Left lung (tissue), 4 donors: ENCODE measurements at regions not wholly inside any gene's neighbourhood (a gene's known extent, or its start where the extent isn't known, plus 50 kb on each side); places are given as distances from the start of the nearest gene placed in this dataset.

Experiments
- ATAC-seq: fragments of 200-7000 bp; cut with Tn5 transposase; one replicate; pipeline ENCODE4 v1.9.1; 2020; ENCODE audit warnings: moderate library complexity
- DNase-seq, 4 donors: peaks; one replicate each; pipeline ENCODE4 v3.0.0-alpha.2; 2013 to 2020
- H3K27ac ChIP-seq, 2 donors: fragments of 200-600 bp; sonication (generic) in 1 of 2; one replicate each; pipeline versions ENCODE4 v1.5.0 to v1.8.0; 2020 to 2021
- H3K27me3 ChIP-seq, 2 donors: fragments of 200-600 bp; sonication (generic) in 1 of 2; one replicate each; pipeline versions ENCODE4 v1.5.0 to v1.8.0; 2020 to 2021
- H3K36me3 ChIP-seq, 2 donors: fragments of 200-600 bp; sonication (generic) in 1 of 2; one replicate each; pipeline versions ENCODE4 v1.5.0 to v1.8.0; 2020 to 2021
- H3K4me1 ChIP-seq, 2 donors: fragments of 200-600 bp; one replicate each; pipeline ENCODE4 v1.8.0; 2021
- H3K4me3 ChIP-seq, 2 donors: fragments of 200-600 bp; sonication (generic) in 1 of 2; one replicate each; pipeline versions ENCODE4 v1.5.0 to v1.8.0; 2020 to 2021; ENCODE audit warnings: mild to moderate bottlenecking in 1 of 2
- H3K9me3 ChIP-seq, 2 donors: fragments of 200-600 bp; sonication (generic) in 1 of 2; one replicate each; pipeline versions ENCODE4 v1.5.0 to v1.8.0; 2020 to 2021
- intact Hi-C, 2 donors: fragments of 100-400 bp; cut with DNase I; formaldehyde crosslinking; loops; one replicate each; pipeline versions ENCODE4 v1.11.2 to v1.14.2; 2022
- TF ChIP-seq, protein P1 (sequence below), 2 donors: fragments of 200-600 bp; sonication (generic) in 1 of 2; IDR thresholded peaks; one replicate each; pipeline versions ENCODE4 v1.5.0 to v1.8.0; 2021; ENCODE audit warnings: antibody characterized with exemption in 2 of 2
- donor health status: DM: no; HTN: yes; CAD: no.
- donor health status: DM: no; HTN: no; CAD: no.

DNA sequence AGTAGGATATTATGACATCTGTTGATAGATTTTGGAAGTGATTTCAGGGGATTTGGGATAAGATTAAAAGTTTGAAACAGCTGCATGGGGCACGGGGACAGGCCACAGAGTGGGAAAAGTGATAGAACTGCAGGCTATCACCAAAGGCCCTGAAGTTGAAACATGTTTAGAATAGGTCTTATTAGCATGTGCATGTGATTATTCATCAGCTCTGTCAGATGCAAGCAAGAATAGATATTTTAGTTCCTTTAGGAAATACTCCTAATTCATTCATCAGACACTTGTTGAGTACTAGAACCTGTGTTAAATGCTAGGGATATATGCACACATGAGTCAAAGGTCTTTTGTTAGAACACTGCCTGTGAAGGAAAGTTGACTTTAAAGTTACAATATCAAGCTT is 261.2 kb upstream of the MAN1A1 start:
- ATAC-seq (no peak), DNase-seq (no peak)
- Histone ChIP-seq H3K4me1 (no peaks in the 10 kb centered on the region), H3K9me3 (no peaks in the 10 kb centered on the region), H3K27ac (no peak overlapping the region), H3K4me3 (no peak overlapping the region), H3K27me3 (no peaks in the 10 kb centered on the region), H3K36me3 (no peaks in the 10 kb centered on the region)
- TF ChIP-seq, protein P1, sequence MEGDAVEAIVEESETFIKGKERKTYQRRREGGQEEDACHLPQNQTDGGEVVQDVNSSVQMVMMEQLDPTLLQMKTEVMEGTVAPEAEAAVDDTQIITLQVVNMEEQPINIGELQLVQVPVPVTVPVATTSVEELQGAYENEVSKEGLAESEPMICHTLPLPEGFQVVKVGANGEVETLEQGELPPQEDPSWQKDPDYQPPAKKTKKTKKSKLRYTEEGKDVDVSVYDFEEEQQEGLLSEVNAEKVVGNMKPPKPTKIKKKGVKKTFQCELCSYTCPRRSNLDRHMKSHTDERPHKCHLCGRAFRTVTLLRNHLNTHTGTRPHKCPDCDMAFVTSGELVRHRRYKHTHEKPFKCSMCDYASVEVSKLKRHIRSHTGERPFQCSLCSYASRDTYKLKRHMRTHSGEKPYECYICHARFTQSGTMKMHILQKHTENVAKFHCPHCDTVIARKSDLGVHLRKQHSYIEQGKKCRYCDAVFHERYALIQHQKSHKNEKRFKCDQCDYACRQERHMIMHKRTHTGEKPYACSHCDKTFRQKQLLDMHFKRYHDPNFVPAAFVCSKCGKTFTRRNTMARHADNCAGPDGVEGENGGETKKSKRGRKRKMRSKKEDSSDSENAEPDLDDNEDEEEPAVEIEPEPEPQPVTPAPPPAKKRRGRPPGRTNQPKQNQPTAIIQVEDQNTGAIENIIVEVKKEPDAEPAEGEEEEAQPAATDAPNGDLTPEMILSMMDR (IDR thresholded peaks at IDR 0.05): no peak
- intact Hi-C loops: no loop called here

DNA sequence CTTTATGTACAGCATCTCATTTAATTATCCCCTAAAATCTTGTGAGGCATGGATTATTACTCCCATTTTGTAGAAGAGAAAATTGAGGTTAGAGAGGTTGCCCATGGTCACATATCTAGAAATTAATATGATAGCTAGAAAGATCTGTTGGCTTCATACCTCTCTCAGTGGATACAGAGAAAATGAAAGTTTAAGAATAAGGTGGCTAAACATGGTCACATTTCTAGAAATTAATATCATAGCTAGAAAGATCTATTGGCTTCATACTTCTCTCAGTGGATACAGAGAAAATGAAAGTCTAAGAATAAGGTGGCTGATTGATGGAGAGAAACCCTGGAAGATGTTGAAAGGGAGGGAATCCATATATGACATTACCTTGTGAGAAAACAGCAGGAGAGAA is 260.7 kb upstream of the MAN1A1 start:
- ATAC-seq: no peak
- no peaks in the 10 kb centered on the region for H3K36me3 ChIP-seq
- intact Hi-C loops: no loop called here
- no peak overlapping the region for H3K27ac ChIP-seq
- DNase-seq: no peak
- TF ChIP-seq, protein P1 (IDR thresholded peaks at IDR 0.05): no peak
- H3K9me3 ChIP-seq: no peaks in the 10 kb centered on the region
- H3K27me3 ChIP-seq: no peaks in the 10 kb centered on the region
- no peak overlapping the region for H3K4me3 ChIP-seq
- H3K4me1 ChIP-seq: no peaks in the 10 kb centered on the region

DNA sequence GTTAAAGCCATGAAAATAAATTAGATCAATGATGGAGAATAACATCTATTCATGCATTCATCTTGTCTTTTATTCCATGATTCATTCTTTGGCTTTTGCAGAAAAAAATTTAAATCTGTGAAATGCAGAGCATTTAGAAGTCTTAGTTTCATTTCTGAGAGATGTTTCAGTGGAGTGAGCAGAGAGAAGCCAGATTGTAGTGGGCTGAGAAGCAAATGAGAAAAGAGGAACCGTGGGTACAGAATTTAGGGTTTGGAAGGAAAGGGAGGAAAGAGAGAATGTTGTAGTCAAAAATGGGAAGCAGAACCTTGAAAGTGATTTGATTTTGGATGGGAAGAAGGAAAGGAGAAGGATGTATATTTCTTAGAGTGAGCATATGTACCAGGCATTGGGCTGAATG is 260.3 kb upstream of the MAN1A1 start:
- DNase-seq (no peak), ATAC-seq (no peak)
- TF ChIP-seq, protein P1 (IDR thresholded peaks at IDR 0.05): no peak
- no peaks in the 10 kb centered on the region for H3K36me3 ChIP-seq
- intact Hi-C loops: no loop called here
- no peaks in the 10 kb centered on the region for H3K4me1 ChIP-seq
- H3K27ac ChIP-seq: no peak overlapping the region
- H3K9me3 ChIP-seq: no peaks in the 10 kb centered on the region
- H3K4me3 ChIP-seq: no peak overlapping the region
- H3K27me3 ChIP-seq: no peaks in the 10 kb centered on the region

DNA sequence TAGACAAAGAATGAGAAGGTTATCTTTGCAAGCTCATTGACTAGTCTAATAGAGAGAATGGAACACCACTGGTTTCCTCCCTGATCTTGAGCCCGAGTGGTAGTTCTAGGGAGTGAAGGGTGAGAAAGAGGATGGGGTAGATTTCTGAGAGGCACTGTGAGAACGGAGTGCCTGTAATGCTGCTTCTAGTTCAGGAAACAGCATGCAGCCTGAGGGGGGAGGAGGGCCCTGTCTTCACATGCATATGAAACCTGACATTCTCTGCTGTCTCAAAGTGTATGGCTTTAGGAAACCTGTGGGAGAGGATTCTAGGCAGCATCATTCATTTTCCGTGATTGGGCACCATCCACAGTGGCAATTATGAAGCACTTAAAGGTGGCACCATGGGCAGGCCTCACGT is 259.4 kb upstream of the MAN1A1 start:
- Histone ChIP-seq H3K27ac (no peak overlapping the region), H3K36me3 (no peaks in the 10 kb centered on the region), H3K4me3 (no peak overlapping the region), H3K27me3 (no peaks in the 10 kb centered on the region), H3K9me3 (no peaks in the 10 kb centered on the region), H3K4me1 (no peaks in the 10 kb centered on the region)
- TF ChIP-seq, protein P1 (IDR thresholded peaks at IDR 0.05): no peak
- no peak for ATAC-seq
- intact Hi-C loops: no loop called here
- DNase-seq: no peak

DNA sequence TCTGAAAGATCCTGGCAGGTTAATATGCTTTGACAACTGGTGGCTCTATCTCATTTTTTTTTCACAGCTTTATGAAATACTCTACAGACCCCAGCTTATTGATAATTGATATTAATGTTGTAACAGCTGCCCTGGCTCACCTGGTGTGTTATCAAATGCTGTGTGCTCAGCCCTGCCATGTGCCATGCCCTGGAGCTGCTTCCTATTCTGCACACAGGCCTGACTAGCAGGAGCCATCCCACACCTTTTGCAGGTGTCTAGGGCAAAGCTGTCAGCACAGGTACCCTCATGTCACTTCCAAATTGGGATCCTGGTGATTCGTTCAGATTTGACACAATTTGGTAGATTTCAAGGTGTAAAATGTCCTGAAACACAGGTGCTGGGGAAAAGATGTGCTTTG is 254.6 kb upstream of the MAN1A1 start:
- ATAC-seq (no peak), DNase-seq (no peak)
- H3K9me3 ChIP-seq: no peaks in the 10 kb centered on the region
- TF ChIP-seq, protein P1 (IDR thresholded peaks at IDR 0.05): no peak
- no peak overlapping the region for H3K4me3 ChIP-seq
- intact Hi-C loops: no loop called here
- H3K4me1 ChIP-seq: no peaks in the 10 kb centered on the region
- H3K27me3 ChIP-seq: no peaks in the 10 kb centered on the region
- no peak overlapping the region for H3K27ac ChIP-seq
- H3K36me3 ChIP-seq: no peaks in the 10 kb centered on the region
